HS-5 (cell line): ENCODE measurements at regions not wholly inside any gene's neighbourhood (a gene's known extent, or its start where the extent isn't known, plus 50 kb on each side); places are given as distances from the start of the nearest gene placed in this dataset.

Experiments
- DNase-seq: peaks from one replicate; pipeline ENCODE4 v3.0.0-alpha.2; 2012; ENCODE audit warnings: low read depth

- no peak for DNase-seq
These were observed 468.7 kb downstream of the NOVA1 start for GRCh38 chr14:26128931-26129671.

GRCh38 chr14:26124896-26125438, 472.9 kb downstream of the NOVA1 start:
- no peak for DNase-seq

DNA sequence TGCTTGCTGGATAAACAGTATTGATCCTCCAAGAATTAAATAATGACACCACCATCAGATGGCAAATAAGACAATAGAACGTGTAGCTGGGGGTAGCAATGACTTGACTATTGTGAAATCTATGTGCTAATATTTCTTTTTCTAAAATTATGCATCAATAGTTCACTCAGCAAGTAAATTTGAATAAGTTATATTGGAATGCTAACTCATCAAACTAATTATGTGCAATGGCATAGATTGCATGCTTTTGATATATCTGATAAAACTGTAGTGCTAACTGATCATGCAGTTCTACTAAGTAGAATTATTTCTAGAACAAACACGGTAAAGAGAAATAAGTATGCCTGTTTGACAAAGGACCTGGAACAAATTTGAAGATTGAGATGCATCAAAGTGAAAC, 474.4 kb downstream of the NOVA1 start:
- DNase-seq = no peak

- no peak for DNase-seq
These were observed 476.7 kb downstream of the NOVA1 start for GRCh38 chr14:26121181-26121580.

GRCh38 chr14:26113911-26114640, 483.8 kb downstream of the NOVA1 start:
- no peak for DNase-seq

DNA sequence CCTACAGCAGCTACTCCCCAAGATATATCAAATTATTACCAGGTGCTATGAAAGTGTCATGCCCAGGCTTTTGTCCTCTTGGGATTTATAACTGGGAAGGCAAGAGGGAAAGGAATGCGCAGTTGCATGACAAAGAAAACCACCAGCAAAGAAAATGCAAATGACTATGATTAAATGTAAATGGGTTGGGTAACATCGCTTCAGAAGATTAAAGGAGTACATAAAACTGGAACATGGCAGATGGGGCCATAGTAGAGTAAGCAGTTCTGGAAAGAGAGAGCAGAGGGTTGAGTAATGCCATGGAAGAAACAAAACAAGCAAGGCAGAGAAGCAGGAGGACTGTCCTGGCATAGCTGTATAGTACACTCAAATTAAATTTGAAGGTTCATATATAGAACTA, 493.1 kb downstream of the NOVA1 start:
- DNase-seq = no peak

GRCh38 chr14:26097852-26098251, 500.0 kb downstream of the NOVA1 start:
- DNase-seq = no peak

DNA sequence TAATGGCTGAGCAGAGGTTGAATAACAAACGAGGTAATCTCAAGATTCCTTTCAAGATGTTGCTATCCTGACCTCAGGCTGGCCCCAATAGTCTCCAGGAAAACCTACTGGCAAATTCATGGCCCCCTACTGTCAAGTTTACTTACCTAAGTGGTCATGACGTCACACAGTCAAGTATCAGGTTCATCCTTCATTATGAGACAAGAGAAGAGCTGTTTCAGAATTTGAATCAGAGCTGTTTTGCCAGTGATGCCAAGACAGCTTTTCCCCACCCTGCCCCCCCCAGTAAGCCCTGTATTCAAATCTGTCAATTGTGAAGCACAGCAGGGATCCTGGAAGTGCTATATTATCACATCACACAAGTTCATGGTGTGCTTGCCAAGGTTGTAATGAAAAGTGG, 509.6 kb downstream of the NOVA1 start:
- DNase-seq = no peak

GRCh38 chr14:26081043-26081442, 516.8 kb downstream of the NOVA1 start:
- DNase-seq = no peak

DNA sequence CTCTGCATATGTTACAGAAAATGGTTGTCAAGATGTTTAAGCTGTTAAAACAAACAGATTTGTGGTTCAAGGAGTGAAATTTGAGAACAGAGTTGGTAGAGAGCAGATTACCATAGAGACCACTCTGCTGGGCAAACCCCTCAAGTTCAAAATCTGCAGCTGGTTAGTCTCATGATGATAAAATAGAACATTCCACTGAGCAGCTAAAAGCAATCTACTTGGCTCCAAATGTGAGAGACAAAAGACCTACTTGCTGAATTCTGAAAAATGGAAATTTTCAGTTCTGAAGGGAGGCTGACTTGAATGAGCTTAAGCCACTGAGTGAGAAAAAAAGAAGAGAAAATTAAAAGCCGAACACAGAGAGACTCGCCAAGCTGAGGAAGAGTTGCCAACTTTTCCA, 519.3 kb downstream of the NOVA1 start:
- no peak for DNase-seq

- no peak for DNase-seq
These were observed 522.9 kb downstream of the NOVA1 start for GRCh38 chr14:26074892-26075291.

DNA sequence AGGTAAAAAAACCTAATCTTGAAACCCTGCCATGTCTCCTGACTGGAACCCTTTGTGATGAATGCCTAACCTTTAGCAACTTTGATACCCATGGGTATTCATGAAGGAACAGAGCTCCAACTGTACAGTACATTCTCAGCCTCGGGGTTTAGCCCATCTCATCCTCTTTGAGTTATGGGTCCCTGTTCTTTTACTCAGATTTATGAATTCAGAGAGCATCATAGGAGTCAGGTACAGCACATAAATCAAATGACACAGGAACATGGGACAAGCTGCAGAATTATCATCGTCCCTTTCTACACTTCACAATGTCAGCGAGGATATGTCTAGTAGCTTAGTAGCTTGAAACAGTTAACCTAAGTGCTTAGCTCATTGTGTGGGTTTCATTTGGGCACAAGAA, 527.4 kb downstream of the NOVA1 start:
- no peak for DNase-seq

- no peak for DNase-seq
These were observed 529.9 kb downstream of the NOVA1 start for GRCh38 chr14:26067786-26068459.

DNA sequence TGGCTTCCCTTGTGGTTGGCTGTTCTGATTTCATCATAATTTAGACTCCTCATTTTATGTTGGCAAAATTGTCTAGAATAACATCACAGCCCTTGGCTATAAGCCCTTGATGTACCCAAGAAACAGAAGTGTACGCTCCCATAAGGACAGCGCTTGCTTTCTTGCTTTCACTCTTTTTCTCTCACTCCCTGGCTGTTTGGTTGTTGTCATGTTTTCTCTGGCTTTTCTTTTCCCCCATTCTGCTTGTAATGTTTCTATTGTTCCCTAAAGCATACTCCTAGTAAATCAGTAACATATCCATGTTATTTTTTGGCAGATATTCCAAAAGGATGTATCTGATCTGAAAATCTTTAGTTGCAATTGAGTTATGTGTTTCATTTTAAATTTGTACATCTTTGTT, 530.5 kb downstream of the NOVA1 start:
- DNase-seq = no peak

GRCh38 chr14:26056036-26056616, 541.7 kb downstream of the NOVA1 start:
- no peak for DNase-seq

- DNase-seq = no peak
These were observed 565.5 kb downstream of the NOVA1 start for GRCh38 chr14:26032348-26032747.

GRCh38 chr14:26026384-26026783, 571.4 kb downstream of the NOVA1 start:
- DNase-seq = no peak

GRCh38 chr14:26023967-26024366, 573.9 kb downstream of the NOVA1 start:
- no peak for DNase-seq

DNA sequence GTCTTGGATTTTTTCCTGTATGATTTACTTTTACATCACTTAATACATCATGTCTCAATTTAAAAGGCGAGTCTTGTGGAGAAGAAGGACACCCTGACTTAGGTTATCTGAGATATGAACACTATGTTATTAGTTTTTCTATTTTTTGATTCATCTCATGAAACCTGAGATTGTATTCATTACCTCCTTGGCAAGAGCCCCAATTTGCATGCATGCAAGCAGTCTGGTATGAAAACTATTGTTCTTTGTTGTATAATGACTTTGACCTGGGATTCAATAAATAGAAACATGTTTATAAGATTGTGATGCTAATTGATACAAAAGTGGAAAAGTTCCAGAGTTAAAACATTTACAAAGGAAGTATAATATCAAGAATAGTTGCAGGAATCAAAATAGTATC, 576.1 kb downstream of the NOVA1 start:
- DNase-seq = no peak

- no peak for DNase-seq
These were observed 580.6 kb downstream of the NOVA1 start for GRCh38 chr14:26017270-26017669.

- DNase-seq = no peak
These were observed 589.5 kb downstream of the NOVA1 start for GRCh38 chr14:26008290-26008689.

- no peak for DNase-seq
These were observed 593.5 kb downstream of the NOVA1 start for GRCh38 chr14:26004342-26004741.

- DNase-seq = no peak
These were observed 604.0 kb downstream of the NOVA1 start for GRCh38 chr14:25993830-25994229.
